22Rv1 (cell line): ENCODE measurements at regions not wholly inside any gene's neighbourhood (a gene's known extent, or its start where the extent isn't known, plus 50 kb on each side); places are given as distances from the start of the nearest gene placed in this dataset.

Source experiments
- H3K27ac ChIP-seq: fragments of 450-650 bp; 2 replicates; pipeline ENCODE4 v1.5.1; 2017
- CTCF ChIP-seq: fragments of 450-650 bp; IDR thresholded peaks from 2 replicates; pipeline ENCODE4 v1.5.1; 2017; ENCODE audit warnings: mild to moderate bottlenecking
- ZFX ChIP-seq: fragments of 450-650 bp; IDR thresholded peaks from 2 replicates; pipeline ENCODE4 v1.6.1; 2017; ENCODE audit warnings: antibody characterized with exemption, borderline replicate concordance

- H3K27ac ChIP-seq: no peak overlapping the region
- no peak for TF ChIP-seq CTCF
- no peak for TF ChIP-seq ZFX
Measured at GRCh38 chr5:82699737-82700136, 377.5 kb downstream of the TMEM167A start.

- no peak overlapping the region for H3K27ac ChIP-seq
- TF ChIP-seq CTCF: no peak
- no peak for TF ChIP-seq ZFX
Measured at GRCh38 chr5:82698026-82698425, 379.2 kb downstream of the TMEM167A start.

- TF ChIP-seq ZFX (no peak), CTCF (no peak)
- H3K27ac ChIP-seq: no peak overlapping the region
Measured at GRCh38 chr5:82694711-82695285, 382.4 kb downstream of the TMEM167A start.

GRCh38 chr5:82692826-82693225, 384.4 kb downstream of the TMEM167A start:
- TF ChIP-seq ZFX (no peak), CTCF (no peak)

GRCh38 chr5:82684659-82685058, 392.5 kb downstream of the TMEM167A start:
- no peak overlapping the region for H3K27ac ChIP-seq
- TF ChIP-seq CTCF: no peak
- TF ChIP-seq ZFX: no peak

More at GRCh38 chr5:82692826-82693225, 384.4 kb downstream of the TMEM167A start:
- no peak overlapping the region for H3K27ac ChIP-seq

- no peak overlapping the region for H3K27ac ChIP-seq
- TF ChIP-seq CTCF: no peak
- no peak for TF ChIP-seq ZFX
Measured at GRCh38 chr5:82684165-82684564, 393.0 kb downstream of the TMEM167A start.

- no peak overlapping the region for H3K27ac ChIP-seq
- TF ChIP-seq CTCF (no peak), ZFX (no peak)
Measured at GRCh38 chr5:82679660-82680059, 397.5 kb downstream of the TMEM167A start.
